Suppressor macrophage (primary cell): ENCODE measurements at regions not wholly inside any gene's neighbourhood (a gene's known extent, or its start where the extent isn't known, plus 50 kb on each side); places are given as distances from the start of the nearest gene placed in this dataset.

ENCODE experiments used
- DNase-seq, 4 experiments: peaks; one replicate each; pipeline ENCODE4 v3.0.0-alpha.2; 2020 to 2022

DNA sequence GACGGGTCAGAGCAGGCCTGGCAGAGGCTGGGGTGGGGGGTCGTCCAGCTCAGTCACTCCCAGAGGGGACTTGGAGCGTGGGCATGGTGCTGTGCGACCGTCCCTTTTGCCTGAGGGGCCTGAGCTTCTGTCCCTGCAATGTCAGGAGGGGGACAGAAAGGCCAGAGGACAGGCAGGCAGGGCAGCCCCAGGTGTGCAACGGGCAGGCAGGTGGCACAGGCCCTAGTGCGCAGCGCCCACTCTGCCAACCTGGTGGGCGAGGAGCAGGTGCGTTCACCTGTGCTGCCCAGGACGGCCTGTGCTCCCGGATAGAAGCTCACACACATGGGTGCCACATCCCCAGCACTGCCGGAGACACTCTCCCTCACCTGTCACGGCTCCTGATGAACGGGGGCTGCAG lies 78.7 kb upstream of the SLCO4A1 start:
- DNase-seq = no peak

DNA sequence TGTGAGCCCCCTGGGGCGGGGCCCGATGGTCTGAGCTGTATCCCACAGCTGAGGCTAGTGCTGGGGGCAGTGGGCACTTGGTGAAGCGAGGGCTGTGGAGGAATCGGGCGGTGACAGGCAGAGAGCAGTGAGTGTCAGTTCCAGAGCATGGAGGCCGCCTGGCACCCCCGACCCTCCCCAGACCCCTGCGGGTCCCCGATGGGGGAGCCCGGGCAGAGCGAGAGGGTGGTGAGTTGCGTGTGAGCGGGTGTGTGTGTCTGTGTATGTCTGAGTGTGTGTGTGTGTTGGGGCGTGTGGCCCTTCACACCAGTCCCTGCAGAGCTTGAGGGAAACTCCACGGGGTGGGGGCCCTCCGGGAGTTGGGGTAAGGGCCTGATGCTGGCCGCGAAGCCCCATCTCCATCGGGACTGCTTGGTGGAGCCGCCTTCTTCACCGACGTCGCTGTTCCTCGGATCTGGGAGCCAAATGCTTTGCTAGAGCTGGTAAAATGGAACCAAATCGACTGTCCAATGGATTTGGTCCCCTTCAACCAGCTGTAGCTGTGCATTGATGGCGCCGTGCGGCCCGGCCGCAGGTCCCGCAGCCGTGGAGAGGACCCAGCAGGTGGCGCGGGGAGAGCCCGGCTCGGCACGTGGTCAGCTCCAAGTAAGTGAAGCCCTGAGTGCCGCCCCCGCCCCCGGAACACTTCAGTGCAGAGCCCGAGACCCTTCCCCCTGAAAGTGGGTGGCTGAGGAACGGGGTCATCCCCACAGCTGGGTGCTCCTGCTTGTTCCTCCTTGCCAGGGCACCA lies 77.7 kb upstream of the SLCO4A1 start:
- DNase-seq = no peak

GRCh38 chr20:62566266-62566665 lies 76.0 kb upstream of the SLCO4A1 start:
- no peak for DNase-seq

- DNase-seq = no peak
These were observed 75.5 kb upstream of the SLCO4A1 start for GRCh38 chr20:62566771-62567170.

GRCh38 chr20:62567246-62568044 lies 74.9 kb upstream of the SLCO4A1 start:
- no peak for DNase-seq

GRCh38 chr20:62568045-62568389 lies 74.3 kb upstream of the SLCO4A1 start:
- no peak for DNase-seq

DNA sequence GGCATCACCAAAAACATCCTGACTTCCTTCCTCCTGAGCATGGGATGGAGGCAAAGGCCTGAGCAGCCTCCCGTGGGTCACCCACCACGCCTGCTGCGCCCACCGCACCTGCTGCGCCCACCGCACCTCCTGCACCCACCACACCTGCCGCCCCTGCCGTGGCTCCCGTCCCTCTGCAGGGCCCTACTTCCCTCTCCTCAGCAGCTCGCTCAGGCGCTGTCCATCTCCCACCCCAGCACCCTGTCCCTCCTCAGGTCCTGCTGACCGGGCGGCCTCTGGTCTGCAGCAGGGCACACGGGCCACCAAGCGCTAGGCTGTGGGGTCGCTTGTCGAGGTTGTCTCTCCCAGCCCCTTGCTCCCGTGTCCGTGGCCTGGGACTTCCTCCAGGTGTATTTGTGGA lies 72.7 kb upstream of the SLCO4A1 start:
- no peak for DNase-seq

DNA sequence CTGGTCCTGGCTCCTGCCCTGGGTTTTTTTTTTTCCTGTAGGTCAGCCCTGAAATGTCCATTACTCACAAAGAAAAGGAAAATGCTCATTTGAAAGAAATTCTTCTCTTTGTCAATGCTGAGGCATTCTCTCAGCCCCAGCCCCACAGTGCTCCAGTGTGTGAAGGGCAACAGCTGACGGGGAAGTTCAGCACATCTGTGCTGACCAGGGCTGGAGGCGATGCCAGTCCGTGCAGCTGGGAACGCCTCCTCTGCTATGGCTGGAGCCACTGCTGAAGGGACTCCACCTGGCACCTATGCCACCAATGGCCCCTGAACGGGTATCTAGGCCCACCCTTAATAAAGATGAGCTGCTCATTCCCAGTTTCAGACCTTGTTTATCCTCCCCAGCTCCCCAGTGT lies 71.9 kb upstream of the SLCO4A1 start:
- DNase-seq = no peak

DNA sequence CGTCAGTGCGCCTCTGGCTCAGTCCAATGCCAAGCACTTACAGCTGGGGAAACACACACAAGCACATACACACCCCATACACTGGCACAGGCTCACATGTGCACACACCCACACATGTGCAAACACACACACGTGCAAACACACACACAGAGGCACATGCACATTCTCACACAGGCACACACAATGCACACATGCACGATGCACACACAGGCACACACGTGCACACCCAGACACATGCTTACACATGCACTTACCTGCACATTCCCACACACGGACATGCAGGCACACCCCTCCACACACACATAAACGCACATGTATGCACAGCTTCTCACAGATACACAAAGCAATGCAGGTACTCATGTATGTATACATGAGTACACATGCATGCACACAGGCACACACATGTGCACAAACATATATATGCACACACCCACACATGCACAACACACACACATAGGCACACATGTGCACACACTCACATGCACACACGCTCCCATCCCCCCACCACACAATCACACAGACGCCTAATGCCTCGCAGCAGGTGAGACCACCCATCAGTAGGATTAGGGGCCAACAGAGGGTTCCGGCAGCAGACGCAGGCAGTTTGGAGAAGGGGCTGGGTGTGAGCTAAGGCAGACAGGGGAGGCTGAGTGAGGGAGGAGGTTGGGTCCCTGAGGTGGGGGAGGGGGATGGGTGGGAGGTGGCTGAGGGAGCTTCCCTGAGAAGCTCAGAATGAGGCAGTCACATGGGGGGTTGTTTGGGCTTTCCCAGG lies 71.2 kb upstream of the SLCO4A1 start:
- DNase-seq = no peak

DNA sequence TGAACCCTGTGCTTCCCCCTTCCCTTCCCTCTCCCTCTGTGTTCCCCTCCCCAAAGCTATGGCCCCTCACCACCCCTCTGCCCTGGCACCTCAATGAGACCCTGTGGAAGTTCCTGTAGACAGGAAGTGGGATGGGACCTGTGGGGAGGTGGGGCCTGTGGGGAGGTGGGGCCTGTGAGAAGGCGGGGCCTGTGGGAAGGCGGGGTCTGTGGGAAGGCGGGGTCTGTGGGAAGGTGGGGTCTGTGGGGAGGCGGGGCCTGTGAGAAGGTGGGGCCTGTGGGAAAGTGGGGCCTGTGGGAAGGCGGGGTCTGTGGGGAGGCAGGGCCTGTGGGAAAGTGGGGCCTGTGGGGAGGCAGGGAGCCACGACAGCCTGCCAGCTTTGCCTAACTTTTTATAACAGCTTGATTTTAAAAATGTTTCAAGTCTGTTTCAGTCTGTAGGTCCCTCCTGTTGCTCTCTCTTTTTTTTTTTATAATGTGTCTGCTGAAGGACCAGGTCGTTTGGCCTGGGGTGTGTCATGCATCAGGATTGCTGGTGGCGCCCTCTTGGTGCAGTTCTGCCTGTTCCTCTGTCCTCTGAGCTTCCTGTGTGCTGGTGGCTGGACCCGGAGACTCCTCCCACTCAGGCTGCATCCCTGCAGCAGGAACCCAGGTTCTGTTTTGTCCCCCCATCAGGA lies 70.5 kb upstream of the SLCO4A1 start:
- no peak for DNase-seq

GRCh38 chr20:62572980-62573379 lies 69.3 kb upstream of the SLCO4A1 start:
- no peak for DNase-seq

DNA sequence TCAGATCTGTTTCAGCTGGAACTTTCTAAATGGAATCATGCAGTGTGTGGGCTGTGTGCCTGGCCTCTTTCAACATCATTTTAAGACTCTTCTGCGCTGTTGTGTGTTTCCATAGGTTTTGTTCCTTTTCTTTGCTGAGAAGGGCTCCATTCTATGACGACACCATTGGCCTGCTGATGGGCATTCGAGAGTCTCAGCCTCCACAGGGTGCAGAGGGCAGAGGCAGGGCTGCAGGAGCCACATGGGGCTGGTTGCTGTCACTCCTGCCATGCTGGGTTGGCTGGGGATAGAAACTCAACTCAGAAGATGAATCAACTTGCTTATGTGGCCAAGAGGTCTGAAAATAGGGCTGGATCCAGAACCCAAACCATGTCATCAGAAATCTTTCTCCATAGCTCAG lies 68.5 kb upstream of the SLCO4A1 start:
- DNase-seq = peak in 3 of 4 experiments; percentile 36 to 54 (median 38)

DNA sequence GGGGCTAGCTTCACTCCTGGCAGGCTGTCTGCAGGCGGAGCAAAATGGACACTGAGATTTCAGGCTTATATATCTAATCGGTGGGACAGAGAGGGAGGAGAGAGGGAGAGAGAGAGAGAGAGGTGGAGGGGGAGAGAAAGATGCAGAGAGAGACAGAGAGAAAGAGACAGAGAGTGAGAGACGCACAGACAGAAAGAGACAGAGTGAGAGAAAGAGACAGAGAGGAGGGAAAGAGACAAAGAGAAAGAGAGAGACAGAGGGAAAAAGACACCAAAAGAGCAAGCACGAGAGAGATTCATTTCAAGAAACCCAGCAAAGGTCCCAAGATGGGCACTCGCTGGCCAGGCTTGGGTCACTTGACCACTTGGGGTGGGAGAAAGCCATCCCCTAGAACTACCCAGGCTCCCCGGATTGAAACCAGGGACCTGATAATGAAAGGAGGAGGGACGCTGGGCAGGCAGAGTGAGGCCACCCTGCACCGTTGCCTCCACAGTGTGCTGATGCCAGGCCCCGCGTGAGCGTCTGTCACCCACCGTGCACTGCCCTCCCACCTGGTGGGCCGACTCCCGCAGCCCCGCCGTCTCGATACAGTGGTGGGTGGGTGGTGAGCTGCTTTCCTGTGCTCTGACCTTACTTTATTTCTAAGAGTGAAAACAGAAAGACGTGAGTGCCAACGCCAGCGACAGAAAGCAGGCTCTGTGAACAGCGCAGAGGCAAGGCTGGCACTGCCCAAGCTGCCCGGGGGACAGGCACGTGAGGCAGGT lies 67.9 kb upstream of the SLCO4A1 start:
- no peak for DNase-seq

- DNase-seq = no peak
These were observed 66.2 kb upstream of the SLCO4A1 start for GRCh38 chr20:62575976-62576722.

GRCh38 chr20:62576815-62577489 lies 65.4 kb upstream of the SLCO4A1 start:
- DNase-seq = peak in 3 of 4 experiments; percentile 23 to 56 (median 28)

DNA sequence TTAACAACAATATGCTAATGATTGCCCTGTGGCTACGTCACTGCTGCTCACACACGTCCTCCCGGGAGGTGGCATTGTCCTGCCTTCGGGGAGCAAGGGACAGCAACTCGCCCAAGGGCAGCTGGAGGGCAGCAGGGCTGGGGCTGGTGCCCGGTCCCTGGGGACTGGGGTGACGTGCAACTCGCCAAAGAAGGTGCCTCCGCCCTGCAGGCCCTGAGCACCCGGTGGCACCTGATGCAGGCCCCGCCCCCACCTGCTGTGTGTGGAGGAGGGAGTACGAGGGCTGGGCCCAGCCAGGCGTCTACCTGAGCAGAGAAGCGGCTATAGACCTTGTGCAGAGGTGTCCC lies 64.8 kb upstream of the SLCO4A1 start:
- DNase-seq = no peak

DNA sequence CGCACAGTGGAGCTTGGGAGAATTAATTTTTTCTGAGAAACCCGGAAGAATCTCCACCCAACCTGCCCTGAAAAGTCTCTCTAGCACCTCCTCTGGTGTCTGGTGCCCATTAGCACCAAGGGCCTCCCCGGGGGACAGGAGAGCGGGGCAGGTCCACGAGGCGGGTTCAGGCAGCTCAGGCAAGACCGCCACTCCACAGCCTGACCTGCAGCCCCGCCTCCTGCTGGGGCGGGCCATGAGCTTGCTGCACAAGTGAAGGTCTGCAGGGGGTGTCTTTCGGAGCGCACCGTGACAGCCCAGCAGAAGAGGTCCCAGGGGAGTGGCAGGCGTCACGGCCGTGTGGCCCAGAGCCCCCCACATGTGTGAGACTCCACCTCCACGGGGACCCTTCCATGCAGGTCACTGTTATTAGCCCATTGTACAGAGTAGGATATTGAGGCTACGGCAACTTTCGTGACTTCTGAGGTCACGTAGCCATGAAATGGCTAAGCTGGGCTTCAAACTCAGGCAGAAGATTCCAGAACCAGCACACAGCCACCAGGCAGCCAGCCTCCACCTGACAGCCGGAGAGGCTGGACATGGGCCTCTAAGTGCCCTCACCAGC lies 63.9 kb upstream of the SLCO4A1 start:
- no peak for DNase-seq

DNA sequence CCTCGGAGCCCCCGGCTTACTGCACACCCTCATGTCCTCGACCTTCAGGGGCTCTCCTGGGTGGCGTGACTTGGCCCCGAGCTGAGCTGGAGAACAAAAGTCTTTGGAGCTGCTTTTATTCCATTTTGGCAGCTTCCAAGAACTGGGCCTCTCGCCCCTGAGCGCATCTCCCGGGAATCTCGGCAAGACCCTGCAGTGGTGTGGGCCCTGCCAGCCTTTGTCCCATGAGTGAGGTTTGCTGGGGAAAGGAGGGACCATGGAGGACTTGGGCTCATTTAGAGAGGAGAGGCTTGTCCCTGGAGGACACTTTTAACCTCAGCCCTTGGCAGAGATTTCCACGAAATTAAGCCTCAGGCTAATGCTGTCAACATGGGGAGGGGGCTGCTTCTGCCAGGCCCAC lies 62.3 kb upstream of the SLCO4A1 start:
- no peak for DNase-seq

- no peak for DNase-seq
These were observed 61.6 kb upstream of the SLCO4A1 start for GRCh38 chr20:62580733-62581132.

DNA sequence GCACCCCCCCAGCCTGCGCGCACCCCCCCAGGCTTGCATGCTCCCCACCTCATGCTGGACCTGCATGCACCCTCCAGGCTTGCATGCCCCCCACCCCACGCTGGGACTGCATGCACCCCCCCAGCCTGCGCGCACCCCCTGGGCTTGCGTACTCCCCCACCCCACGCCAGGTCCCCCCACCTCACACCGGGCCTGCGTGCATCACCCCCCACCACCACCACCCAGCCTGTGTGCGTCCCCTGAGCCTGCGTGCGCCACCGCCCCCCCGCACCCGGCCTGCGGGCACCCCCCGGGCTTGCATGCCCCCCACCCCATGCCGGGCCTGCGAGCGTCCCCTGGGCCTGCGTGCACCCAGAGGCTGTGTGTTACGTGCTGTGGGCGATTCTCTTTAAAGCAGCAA lies 61.0 kb upstream of the SLCO4A1 start:
- no peak for DNase-seq
